CD4-positive, alpha-beta T cell treated with Interleukin-12 subunit alpha and Interleukin-12 subunit beta, for 1 hour (primary cell): ENCODE measurements at regions not wholly inside any gene's neighbourhood (a gene's known extent, or its start where the extent isn't known, plus 50 kb on each side); places are given as distances from the start of the nearest gene placed in this dataset.
"Not testable (repeated sequence)": the region's sequence is repeated elsewhere in the genome, so short reads cannot be mapped to it uniquely, and the experiment has no call there.

Source experiments
- DNase-seq: peaks from one replicate; pipeline ENCODE4 v3.0.0-alpha.2; 2020

GRCh38 chr18:10086458-10087210 lies 172.8 kb downstream of the VAPA start:
- no peak for DNase-seq

- DNase-seq = no peak
These were observed 174.9 kb downstream of the VAPA start for GRCh38 chr18:10088734-10089133.

GRCh38 chr18:10089881-10090280 lies 176.1 kb downstream of the VAPA start:
- no peak for DNase-seq

- no peak for DNase-seq
These were observed 176.9 kb downstream of the VAPA start for GRCh38 chr18:10090668-10091067.

GRCh38 chr18:10093445-10093844 lies 179.6 kb downstream of the VAPA start:
- DNase-seq = no peak

GRCh38 chr18:10094154-10094553 lies 180.3 kb downstream of the VAPA start:
- DNase-seq = no peak

- DNase-seq = no peak
These were observed 180.8 kb downstream of the VAPA start for GRCh38 chr18:10094655-10095054.

GRCh38 chr18:10095356-10095755 lies 181.5 kb downstream of the VAPA start:
- no peak for DNase-seq

- no peak for DNase-seq
These were observed 185.8 kb downstream of the VAPA start for GRCh38 chr18:10099539-10100140.

- no peak for DNase-seq
These were observed 186.4 kb downstream of the VAPA start for GRCh38 chr18:10100196-10100595.

- no peak for DNase-seq
These were observed 187.3 kb downstream of the VAPA start for GRCh38 chr18:10100941-10101701.

GRCh38 chr18:10101729-10102128 lies 187.9 kb downstream of the VAPA start:
- no peak for DNase-seq

GRCh38 chr18:10105118-10105517 lies 191.3 kb downstream of the VAPA start:
- DNase-seq = not testable (repeated sequence)

- no peak for DNase-seq
These were observed 197.4 kb downstream of the VAPA start for GRCh38 chr18:10111191-10111590.

GRCh38 chr18:10111944-10112343 lies 198.1 kb downstream of the VAPA start:
- no peak for DNase-seq

- no peak for DNase-seq
These were observed 199.6 kb downstream of the VAPA start for GRCh38 chr18:10113121-10114022.

- DNase-seq = no peak
These were observed 201.1 kb downstream of the VAPA start for GRCh38 chr18:10114717-10115463.

- DNase-seq = no peak
These were observed 202.8 kb downstream of the VAPA start for GRCh38 chr18:10116574-10116973.

- DNase-seq = no peak
These were observed 205.7 kb downstream of the VAPA start for GRCh38 chr18:10119528-10119927.

GRCh38 chr18:10119991-10120390 lies 206.2 kb downstream of the VAPA start:
- DNase-seq = no peak

GRCh38 chr18:10120622-10121021 lies 206.8 kb downstream of the VAPA start:
- no peak for DNase-seq

- no peak for DNase-seq
These were observed 207.2 kb downstream of the VAPA start for GRCh38 chr18:10121028-10121427.
